ENCODE measurements at regions not wholly inside any gene's neighbourhood (a gene's known extent, or its start where the extent isn't known, plus 50 kb on each side); places are given as distances from the start of the nearest gene placed in this dataset.

DNA sequence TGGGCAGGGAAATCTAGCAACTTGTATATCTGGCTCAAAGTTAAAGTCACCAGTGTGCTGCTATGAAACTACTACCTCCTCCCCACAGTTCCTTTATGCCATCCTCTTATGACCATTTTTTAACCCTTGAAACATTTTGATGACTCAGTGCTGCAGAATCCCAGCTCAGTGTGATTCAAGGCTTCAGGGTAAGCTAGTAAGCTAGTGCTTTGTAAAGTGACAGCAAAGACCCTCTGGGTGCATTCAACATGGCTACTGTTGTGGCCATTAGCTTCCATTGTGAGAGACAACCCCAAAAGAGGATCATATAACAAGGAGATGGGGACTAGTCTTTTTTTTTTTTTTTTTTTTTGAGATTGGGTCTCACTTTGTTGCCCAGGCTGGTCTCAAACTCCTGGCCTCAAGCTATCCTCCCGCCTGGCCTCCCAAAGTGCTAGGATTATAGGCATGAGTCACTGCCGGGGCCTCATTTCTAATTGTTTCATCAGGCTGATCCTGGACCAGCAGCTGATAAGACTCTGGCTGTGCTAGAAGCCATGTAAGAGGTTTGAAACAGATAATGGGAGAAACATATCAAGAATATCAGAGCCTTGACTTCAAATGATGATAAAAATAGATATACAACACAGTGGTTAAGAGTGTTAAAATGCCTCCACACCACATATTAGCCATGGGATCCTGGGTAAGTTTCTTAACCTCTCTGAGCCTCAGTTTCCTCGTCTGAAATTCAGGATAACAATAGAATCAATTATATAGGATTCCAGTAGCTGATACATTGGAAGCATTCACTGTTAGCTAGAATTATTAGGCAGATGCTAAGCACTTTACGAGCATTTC lies 65.7 kb upstream of the RTN4 start (continued):
- TF ChIP-seq REST (IDR thresholded peaks at IDR 0.05; ENCODE audit: borderline replicate concordance in 1 of 2, low read depth in 1 of 2, low read length in 2 of 2): no peak
- TF ChIP-seq ZNF234 (CRISPR knock-in tag; conservative IDR thresholded peaks at IDR 0.05): no peak
- TF ChIP-seq MAFF (IDR thresholded peaks at IDR 0.05; ENCODE audit: low read depth, low read length): 0 out of 2 replicates have a peak, but pooled peaks have one; percentile 18
- TF ChIP-seq TBP (CRISPR knock-in tag; IDR thresholded peaks at IDR 0.05): no peak
- TF ChIP-seq RBM39 (IDR thresholded peaks at IDR 0.05; ENCODE audit: low read depth, low read length, poor library complexity, severe bottlenecking): no peak

GRCh38 chr2:55114597-55114996 lies 64.3 kb upstream of the RTN4 start:
- TF ChIP-seq CBFB (CRISPR knock-in tag; IDR thresholded peaks at IDR 0.05) (no peak), ZMYM2 (CRISPR knock-in tag; IDR thresholded peaks at IDR 0.05) (0 out of 2 replicates have a peak, but pooled peaks have one; percentile 2), ZNF34 (CRISPR knock-in tag; IDR thresholded peaks at IDR 0.05; ENCODE audit: borderline replicate concordance) (no peak), BRCA1 (CRISPR knock-in tag; IDR thresholded peaks at IDR 0.05) (no peak), HNRNPH1 (optimal IDR thresholded peaks at IDR 0.05; ENCODE audit: low read depth, low read length) (no peak), JUN (CRISPR knock-in tag; IDR thresholded peaks at IDR 0.05) (no peak), MEIS1 (CRISPR knock-in tag; IDR thresholded peaks at IDR 0.05; ENCODE audit: borderline replicate concordance) (no peak)
- TF ChIP-seq, protein P1, sequence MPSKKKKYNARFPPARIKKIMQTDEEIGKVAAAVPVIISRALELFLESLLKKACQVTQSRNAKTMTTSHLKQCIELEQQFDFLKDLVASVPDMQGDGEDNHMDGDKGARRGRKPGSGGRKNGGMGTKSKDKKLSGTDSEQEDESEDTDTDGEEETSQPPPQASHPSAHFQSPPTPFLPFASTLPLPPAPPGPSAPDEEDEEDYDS (CRISPR knock-in tag; IDR thresholded peaks at IDR 0.05): no peak
- ATAC-seq (no peak), FAIRE-seq (no peak), DNase-seq (ENCODE audit: low spot score) (no peak)
- Histone ChIP-seq H3K4me3 (replicated peaks in 1 of 3; ENCODE audit: insufficient read depth in 1 of 3, low read depth in 2 of 3, low read length in 3 of 3) (no peak overlapping the region), H2AFZ (ENCODE audit: low read length) (no peak overlapping the region), H3K27ac (ENCODE audit: extremely low read length, insufficient read depth, low read length) (no peak overlapping the region), H4K20me1 (ENCODE audit: insufficient read depth, low read length) (no peaks in the 10 kb centered on the region), H3K27me3 (ENCODE audit: control insufficient read depth in 1 of 2, insufficient read depth in 2 of 2, low read length in 2 of 2) (peaks cover 0 to 26% of the 10 kb centered on the region in 2 experiments; a peak in 3 of 5 replicates), H3K79me2 (ENCODE audit: insufficient read depth, low read length) (no peaks in the 10 kb centered on the region), H3K36me3 (replicated peaks in 1 of 2; ENCODE audit: control insufficient read depth in 1 of 2, insufficient read depth in 2 of 2, low read length in 2 of 2) (no peaks in the 10 kb centered on the region), H3K9ac (ENCODE audit: insufficient read depth, low read depth, low read length) (no peak overlapping the region), H3K4me2 (ENCODE audit: low read depth, low read length) (no peak overlapping the region), H3K9me3 (ENCODE audit: low read length) (no peaks in the 10 kb centered on the region), H3K4me1 (ENCODE audit: insufficient read depth, low read length) (peaks cover 48% of the 10 kb centered on the region)
- CTCF ChIA-PET (ENCODE audit: low intra/inter-chr PET ratio, low total read pairs): no interaction called here
- WGBS (ENCODE audit: low lambda C conversion rate): 9% methylated on average over 5 of the region's 5 CpGs
- in situ Hi-C loops (cut with HindIII; ENCODE audit: extremely low pct_ligation_motif_present, low pct_unique_long_range_greater_than_20kb) (no loop called here), intact Hi-C loops (cut with micrococcal nuclease; ENCODE audit: unreplicated experiment) (loop anchor here (5.0 kb wide), 1 partner anchor 97 kb away; no protein-coding TSS in a partner anchor)
- POLR2A ChIA-PET: interaction anchor here (1.9 kb wide), 1 partner anchor 64 kb away, joined by 5 read pairs; the partner anchor contains the start of gene RTN4
- no TSS peak for BruUV-seq (replicated peaks)

Data from HepG2 (cell line).